Muscle of leg (tissue), 3 donors: ENCODE measurements at regions not wholly inside any gene's neighbourhood (a gene's known extent, or its start where the extent isn't known, plus 50 kb on each side); places are given as distances from the start of the nearest gene placed in this dataset.
A peak's percentile ranks its signal among the peaks of the same experiment; 100 is the strongest.
"Not testable (repeated sequence)": the region's sequence is repeated elsewhere in the genome, so short reads cannot be mapped to it uniquely, and the experiment has no call there.

Source experiments
- DNase-seq: peaks from one replicate; pipeline ENCODE4 v3.0.0; 2013
- H3K27ac ChIP-seq: one replicate; pipeline ENCODE4 v1.5.1; 2013; ENCODE audit warnings: mild to moderate bottlenecking, low read length, control low read depth
- H3K27me3 ChIP-seq: one replicate; pipeline ENCODE4 v1.6.1; 2013; ENCODE audit warnings: low read length; ENCODE audit not compliant: control insufficient read depth, insufficient read depth
- H3K36me3 ChIP-seq: one replicate; pipeline ENCODE4 v1.6.1; 2013; ENCODE audit warnings: low read length; ENCODE audit not compliant: control insufficient read depth, insufficient read depth
- H3K4me1 ChIP-seq: one replicate; pipeline ENCODE4 v1.6.1; 2013; ENCODE audit warnings: low read length; ENCODE audit not compliant: control insufficient read depth, insufficient read depth
- H3K4me3 ChIP-seq: one replicate; pipeline ENCODE4 v1.5.1; 2013; ENCODE audit warnings: low read length, control low read depth
- H3K9me3 ChIP-seq: replicated peaks from 2 replicates; pipeline ENCODE4 v1.6.1; 2013; ENCODE audit warnings: low read depth, low read length; ENCODE audit not compliant: control insufficient read depth
- whole genome bisulfite sequencing: methylation state at CpG from one replicate; pipeline ENCODE4 v1.1.5; 2013; ENCODE audit warnings: missing lambda C conversion rate; ENCODE audit not compliant: insufficient coverage; 5-methylcytosine and 5-hydroxymethylcytosine counted together

GRCh38 chr7:10401793-10402192 is 571.9 kb upstream of the PHF14 start:
- Histone ChIP-seq H3K36me3 (no peaks in the 10 kb centered on the region), H3K27me3 (no peaks in the 10 kb centered on the region), H3K27ac (no peak overlapping the region), H3K9me3 (peaks cover 16% of the 10 kb centered on the region), H3K4me3 (no peak overlapping the region), H3K4me1 (no peaks in the 10 kb centered on the region)
- DNase-seq = no peak

GRCh38 chr7:10412422-10413019 is 561.2 kb upstream of the PHF14 start:
- Histone ChIP-seq H3K27ac (no peak overlapping the region), H3K4me3 (no peak overlapping the region), H3K9me3 (no peaks in the 10 kb centered on the region), H3K27me3 (no peaks in the 10 kb centered on the region), H3K4me1 (no peaks in the 10 kb centered on the region), H3K36me3 (no peaks in the 10 kb centered on the region)
- WGBS = no CpG with 5 or more reads among the region's 3 CpGs
- peak; percentile 54 for DNase-seq

DNA sequence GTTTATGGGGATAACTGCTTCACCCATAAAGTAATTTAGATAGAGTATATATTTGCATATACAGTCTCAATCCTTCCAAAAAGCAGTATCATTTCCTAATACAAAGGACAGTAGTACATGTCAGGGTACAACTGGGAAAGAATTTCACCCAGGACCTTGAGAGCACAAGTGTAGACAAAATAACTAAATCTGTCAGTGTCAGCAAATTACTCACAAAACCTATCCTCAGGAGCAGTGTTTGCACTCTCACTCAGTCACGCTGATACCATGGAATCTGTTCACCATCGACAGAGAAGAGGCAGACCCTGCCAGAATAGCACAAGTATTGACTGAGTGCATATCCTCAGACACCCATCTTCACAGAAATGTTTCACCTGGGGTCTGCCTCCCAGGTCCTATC is 554.7 kb upstream of the PHF14 start:
- WGBS = 79% methylated on average over 2 of the region's 2 CpGs
- Histone ChIP-seq H3K27ac (no peak overlapping the region), H3K36me3 (no peaks in the 10 kb centered on the region), H3K9me3 (no peaks in the 10 kb centered on the region), H3K27me3 (no peaks in the 10 kb centered on the region), H3K4me1 (no peaks in the 10 kb centered on the region), H3K4me3 (no peak overlapping the region)
- no peak for DNase-seq

GRCh38 chr7:10429031-10429430 is 544.6 kb upstream of the PHF14 start:
- Histone ChIP-seq H3K4me3 (no peak overlapping the region), H3K9me3 (no peaks in the 10 kb centered on the region), H3K27ac (no peak overlapping the region), H3K36me3 (no peaks in the 10 kb centered on the region), H3K4me1 (peaks cover 2% of the 10 kb centered on the region), H3K27me3 (no peaks in the 10 kb centered on the region)
- DNase-seq = no peak
- WGBS = no CpG with 5 or more reads among the region's 2 CpGs

GRCh38 chr7:10429511-10429910 is 544.2 kb upstream of the PHF14 start:
- Histone ChIP-seq H3K4me1 (peaks cover 2% of the 10 kb centered on the region), H3K9me3 (no peaks in the 10 kb centered on the region), H3K27me3 (no peaks in the 10 kb centered on the region), H3K4me3 (no peak overlapping the region), H3K27ac (no peak overlapping the region), H3K36me3 (no peaks in the 10 kb centered on the region)
- WGBS = 0% methylated on average over 1 of the region's 1 CpG
- peak; percentile 9 for DNase-seq

DNA sequence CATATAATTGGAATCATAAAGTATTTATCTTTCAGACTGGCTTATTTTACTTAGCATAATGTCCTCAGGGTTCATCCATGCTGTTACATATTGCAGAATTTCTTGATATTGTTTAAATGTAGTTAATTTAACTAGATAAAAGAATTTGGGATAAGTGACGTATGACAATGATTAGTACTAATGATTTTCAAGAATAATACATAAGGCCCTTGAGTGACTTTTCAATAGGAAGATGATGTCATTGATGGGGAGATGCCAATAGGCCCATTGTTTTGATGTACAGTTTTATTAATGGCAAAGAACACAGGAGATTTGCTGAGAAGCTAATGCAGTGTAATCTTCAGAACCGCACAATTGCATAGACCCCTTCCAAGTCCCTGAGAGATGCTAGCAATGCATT is 537.4 kb upstream of the PHF14 start:
- Histone ChIP-seq H3K27me3 (no peaks in the 10 kb centered on the region), H3K4me3 (no peak overlapping the region), H3K9me3 (no peaks in the 10 kb centered on the region), H3K27ac (no peak overlapping the region), H3K36me3 (no peaks in the 10 kb centered on the region), H3K4me1 (no peaks in the 10 kb centered on the region)
- no peak for DNase-seq
- no CpG with 5 or more reads among the region's 2 CpGs for whole genome bisulfite sequencing

- no peak overlapping the region for H3K27ac ChIP-seq
- H3K4me1 ChIP-seq = no peaks in the 10 kb centered on the region
- H3K36me3 ChIP-seq = no peaks in the 10 kb centered on the region
- no peak overlapping the region for H3K4me3 ChIP-seq
- 40% methylated on average over 2 of the region's 3 CpGs for WGBS
- no peaks in the 10 kb centered on the region for H3K27me3 ChIP-seq
- peak; percentile 4 for DNase-seq
- H3K9me3 ChIP-seq = peaks cover 8% of the 10 kb centered on the region
Measured at GRCh38 chr7:10439027-10439426, 534.6 kb upstream of the PHF14 start.

GRCh38 chr7:10455936-10456335 is 517.7 kb upstream of the PHF14 start:
- H3K4me1 ChIP-seq = no peaks in the 10 kb centered on the region
- H3K9me3 ChIP-seq = no peaks in the 10 kb centered on the region
- H3K36me3 ChIP-seq = no peaks in the 10 kb centered on the region
- H3K27me3 ChIP-seq = no peaks in the 10 kb centered on the region
- DNase-seq = no peak
- no peak overlapping the region for H3K27ac ChIP-seq
- H3K4me3 ChIP-seq = no peak overlapping the region

- H3K27me3 ChIP-seq = no peaks in the 10 kb centered on the region
- H3K4me1 ChIP-seq = no peaks in the 10 kb centered on the region
- H3K27ac ChIP-seq = no peak overlapping the region
- no peaks in the 10 kb centered on the region for H3K36me3 ChIP-seq
- no peak overlapping the region for H3K4me3 ChIP-seq
- no peak for DNase-seq
- WGBS = no CpG with 5 or more reads among the region's 2 CpGs
- no peaks in the 10 kb centered on the region for H3K9me3 ChIP-seq
Measured at GRCh38 chr7:10460474-10460873, 513.2 kb upstream of the PHF14 start.

DNA sequence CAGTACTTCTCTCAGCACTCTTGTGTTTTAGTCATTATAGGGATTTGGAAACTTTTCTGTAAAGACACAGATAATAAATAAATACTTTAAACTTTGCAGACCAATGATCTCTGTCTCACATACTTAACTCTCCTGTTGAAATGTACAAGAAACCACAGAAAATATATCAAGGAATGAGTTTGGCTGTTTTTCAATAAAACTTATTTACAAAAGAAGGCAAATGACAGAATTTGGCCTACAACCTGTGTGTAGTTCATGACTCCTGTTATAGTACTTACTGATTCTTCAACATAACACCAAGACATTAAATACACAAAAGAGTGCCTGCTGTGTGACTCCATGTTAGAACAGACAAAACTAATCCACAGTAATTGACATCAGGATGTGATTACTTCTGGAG is 510.0 kb upstream of the PHF14 start:
- Histone ChIP-seq H3K27ac (no peak overlapping the region), H3K9me3 (no peaks in the 10 kb centered on the region), H3K4me3 (no peak overlapping the region), H3K4me1 (no peaks in the 10 kb centered on the region), H3K36me3 (no peaks in the 10 kb centered on the region), H3K27me3 (no peaks in the 10 kb centered on the region)
- DNase-seq = peak; percentile 66

GRCh38 chr7:10465536-10465935 is 508.1 kb upstream of the PHF14 start:
- H3K4me1 ChIP-seq, H3K4me3 ChIP-seq, H3K27me3 ChIP-seq: not testable (repeated sequence)

More at GRCh38 chr7:10465536-10465935, 508.1 kb upstream of the PHF14 start:
- H3K36me3 ChIP-seq, DNase-seq, H3K9me3 ChIP-seq, H3K27ac ChIP-seq: not testable (repeated sequence)
- no CpG with 5 or more reads among the region's 30 CpGs for WGBS
